AG08396 (cell line): ENCODE measurements at regions not wholly inside any gene's neighbourhood (a gene's known extent, or its start where the extent isn't known, plus 50 kb on each side); places are given as distances from the start of the nearest gene placed in this dataset.
"Not testable (repeated sequence)": the region's sequence is repeated elsewhere in the genome, so short reads cannot be mapped to it uniquely, and the experiment has no call there.

Source experiments
- DNase-seq: peaks from one replicate; pipeline ENCODE4 v3.0.0; 2012; ENCODE audit warnings: low spot score, mixed read lengths

DNA sequence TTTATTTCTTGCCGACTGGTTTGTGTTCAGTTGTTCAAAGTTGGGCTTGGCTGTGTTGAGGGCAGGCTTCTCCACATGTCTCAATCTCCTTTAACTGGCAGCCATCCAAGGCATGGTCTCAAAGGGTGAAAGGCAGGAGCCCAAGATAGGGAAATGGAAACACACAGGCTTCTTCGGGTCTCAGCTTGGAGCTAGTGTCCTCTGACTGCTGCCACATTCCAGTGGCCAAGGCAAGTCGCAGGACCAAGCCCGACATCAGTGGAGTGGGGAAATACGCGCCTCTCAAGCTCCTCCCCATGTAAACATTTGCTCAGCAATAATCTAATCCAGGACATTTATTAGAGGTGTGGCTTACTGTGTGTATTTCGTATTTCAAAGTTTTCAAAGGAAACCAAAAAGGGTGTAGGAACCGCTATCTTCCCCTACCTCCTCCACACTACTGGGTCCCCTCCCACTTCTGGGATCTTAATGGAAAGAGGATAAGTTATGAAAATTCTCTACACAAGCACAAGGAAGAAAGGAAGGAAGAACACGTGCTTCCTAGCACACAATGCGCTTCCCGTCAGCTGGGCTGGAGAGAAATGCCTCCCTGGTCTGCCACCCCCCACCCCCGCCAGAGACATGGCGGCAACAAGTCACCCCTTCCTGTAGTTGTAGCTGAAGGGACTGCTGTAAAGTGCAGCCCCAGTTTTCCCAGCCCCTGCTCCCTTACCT, 181.7 kb downstream of the FAM43A start:
- DNase-seq: no peak

DNA sequence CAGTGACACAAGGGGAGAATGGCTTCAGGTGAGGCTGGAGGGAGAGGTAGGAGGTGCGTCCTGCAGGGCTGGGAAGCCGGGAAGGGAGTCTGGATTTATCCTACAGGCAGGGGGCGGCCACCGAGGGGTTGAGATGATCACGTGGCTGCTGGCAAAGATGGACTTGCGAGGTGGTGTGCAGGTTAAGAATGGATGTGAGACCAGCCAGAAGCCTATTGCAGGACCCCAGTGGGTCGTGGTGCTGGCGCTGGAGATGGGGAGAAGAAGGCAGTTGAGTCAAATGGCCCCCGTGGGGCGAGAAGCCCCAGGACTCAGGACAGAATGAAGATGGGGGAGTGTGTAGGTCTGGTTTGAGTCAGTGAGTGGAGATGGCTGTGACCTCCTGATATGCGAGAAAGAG, 183.1 kb downstream of the FAM43A start:
- no peak for DNase-seq

DNA sequence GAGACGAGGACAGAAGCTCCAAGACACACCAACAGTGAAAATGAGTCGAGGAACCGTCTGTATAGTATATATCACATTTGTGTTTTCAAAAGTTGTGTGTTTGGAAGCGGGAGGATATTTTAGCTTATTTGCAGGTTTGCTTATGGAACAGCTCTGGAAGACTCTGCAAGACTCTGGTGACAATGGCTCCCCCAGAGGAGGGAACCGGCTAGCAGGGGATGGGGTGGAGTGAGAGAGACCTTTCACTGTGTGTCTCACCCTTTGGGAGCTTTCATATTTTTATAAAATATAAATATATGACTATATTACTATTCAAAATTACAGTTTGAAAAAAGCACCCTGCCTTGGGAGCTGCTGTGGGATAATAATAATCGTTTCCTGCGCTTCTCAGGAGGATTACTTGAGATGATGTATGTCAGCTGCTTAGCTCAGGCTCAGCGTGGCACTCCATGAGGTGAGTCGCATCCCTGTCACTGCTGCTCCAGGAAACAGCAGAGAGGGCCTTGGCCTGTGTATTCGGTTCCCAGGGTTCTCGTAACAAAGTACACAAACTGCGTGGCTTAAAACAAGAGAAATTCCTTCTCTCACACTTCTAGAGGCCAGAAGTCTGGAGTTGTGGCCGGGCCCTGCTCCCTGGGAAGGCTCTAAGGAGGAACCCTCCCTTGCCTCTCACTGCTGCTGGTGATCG, 183.9 kb downstream of the FAM43A start:
- DNase-seq: peak; percentile 48

DNA sequence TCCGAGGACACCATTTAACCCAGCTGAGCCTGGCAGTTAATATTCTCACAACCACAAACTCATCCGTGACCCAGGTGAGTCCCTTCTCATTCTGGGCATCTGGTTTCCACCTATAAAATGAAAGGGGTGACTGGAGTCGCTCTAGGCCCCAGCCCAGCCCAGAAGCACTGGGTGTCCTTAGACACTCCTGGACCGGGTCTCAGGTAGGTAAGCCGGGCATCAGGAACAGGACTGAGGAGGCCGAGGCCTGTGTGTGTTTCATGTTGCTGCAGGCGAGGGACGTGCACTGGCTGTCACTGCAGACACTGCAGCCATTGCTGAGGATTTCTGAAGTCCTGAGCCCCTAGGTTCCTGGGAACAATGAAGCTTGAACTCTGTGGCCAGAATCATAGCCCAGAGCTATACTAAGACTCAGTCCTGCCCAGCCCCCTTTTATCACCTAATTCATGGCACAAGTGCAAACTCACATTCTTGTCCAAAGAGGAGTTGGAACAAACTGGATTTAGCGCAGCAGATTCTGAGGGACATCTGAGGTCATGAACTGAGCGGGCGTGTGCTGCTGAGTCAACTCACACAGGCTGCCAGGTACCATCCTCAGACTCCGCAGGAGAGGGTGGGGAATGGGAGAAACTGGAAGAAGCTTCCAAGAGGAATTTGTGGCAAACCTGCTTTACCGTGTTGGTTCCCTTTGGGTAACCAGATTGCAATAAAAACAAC, 184.9 kb downstream of the FAM43A start:
- no peak for DNase-seq

DNA sequence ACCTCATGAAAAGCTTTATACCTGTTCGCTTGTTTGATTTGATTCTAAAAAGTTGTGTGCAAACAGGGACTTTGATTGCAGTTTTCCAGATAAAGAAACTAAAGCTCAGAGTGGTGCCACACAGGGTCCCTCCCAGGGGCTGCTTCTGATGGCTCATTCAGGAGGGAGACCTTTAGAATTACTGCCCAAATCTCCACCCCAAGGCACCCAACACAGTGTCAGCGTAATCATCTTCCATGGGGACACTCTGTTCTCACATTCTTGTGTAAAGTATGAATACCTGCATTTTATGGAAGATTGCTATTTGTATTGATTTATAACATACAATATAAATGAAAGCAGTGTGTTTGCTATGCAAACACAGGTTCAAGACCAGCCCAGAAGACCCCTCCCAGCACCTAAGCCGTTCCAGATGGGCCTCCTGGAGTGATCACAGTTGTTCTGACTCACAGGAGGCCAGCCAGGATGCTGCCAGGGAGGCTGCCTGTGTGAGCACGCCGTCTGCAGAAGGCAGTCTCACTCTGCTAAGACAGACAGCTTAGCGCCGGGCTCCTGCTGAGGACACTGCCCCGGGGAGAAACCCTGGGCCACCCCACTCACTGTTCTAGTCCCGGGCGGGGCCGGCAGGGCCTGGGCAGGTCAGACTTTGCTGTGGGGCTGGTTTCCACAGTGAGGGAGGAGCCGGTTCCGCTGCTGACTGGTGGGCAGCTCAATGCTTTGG, 185.6 kb downstream of the FAM43A start:
- peak; percentile 80 for DNase-seq

DNA sequence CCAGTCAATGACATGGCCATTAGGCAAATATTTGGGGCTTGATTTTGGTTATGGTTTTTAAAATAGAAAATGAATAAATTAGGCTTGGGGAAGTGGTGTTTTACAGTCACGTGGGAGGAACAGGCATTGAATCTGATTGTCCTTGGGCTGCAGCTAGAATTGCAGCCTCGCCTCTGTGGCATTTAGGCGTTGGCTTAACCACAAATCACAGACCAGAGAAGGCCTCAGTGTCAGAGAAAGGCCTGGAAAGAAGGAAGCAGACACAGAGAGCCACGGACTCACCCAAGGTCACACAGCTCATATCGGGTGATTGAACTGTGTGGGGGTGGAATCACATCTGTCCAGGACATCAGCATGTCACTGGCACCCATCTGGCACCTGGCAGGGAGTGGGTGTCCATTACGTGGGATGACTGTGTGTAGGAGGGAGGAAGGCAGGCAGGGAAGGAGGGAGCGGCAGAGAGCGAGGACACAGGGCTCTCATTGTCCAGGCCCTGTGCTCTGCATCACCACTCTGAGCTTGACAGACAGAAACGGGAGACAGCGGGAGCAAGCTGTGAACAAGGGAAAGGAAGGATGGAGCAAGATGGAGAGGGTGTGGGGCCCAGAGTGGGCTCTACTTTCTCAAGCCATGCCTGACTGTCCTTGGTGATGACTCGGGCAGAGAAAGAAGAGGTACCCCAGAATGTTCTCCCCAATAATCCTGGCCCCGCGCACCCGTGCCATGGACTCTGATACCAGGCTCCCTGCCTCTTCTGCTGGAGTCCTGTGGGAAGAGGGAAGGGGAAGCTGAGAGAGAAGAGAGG, 186.4 kb downstream of the FAM43A start:
- DNase-seq: peak; percentile 44

DNA sequence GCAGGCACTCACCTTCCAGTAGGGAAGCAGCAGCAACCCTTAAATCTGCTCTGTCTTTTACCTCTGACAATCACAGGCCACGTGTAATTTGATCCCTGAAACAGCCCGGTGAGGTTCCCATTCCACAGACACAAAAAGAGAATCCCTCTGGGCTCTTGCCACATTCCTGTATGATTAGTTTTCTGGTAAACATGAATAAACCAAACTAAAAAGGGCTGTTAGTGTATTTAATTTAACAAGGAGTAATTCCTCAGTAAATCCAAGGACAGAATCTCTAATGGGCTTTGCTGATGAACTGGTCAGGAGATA, 186.9 kb downstream of the FAM43A start:
- DNase-seq: peak; percentile 62

DNA sequence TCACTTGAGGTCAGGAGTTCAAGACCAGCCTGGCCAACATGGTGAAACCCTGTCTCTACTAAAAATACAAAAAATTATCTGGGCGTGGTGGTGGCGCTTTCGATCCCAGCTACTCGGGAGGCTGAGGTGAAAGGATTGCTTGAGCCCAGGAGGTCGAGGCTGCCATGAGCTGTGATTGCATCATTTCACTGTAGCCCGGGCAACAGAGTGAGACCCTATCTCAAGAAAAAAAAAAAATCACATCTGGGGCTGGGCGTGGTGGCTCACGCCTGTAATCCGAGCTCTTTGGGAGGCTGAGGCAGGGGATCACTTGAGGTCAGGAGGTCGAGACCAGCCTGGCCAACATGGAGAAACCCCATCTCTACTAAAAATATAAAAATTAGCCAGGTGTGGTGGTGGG, 187.8 kb downstream of the FAM43A start:
- DNase-seq: not testable (repeated sequence)

DNA sequence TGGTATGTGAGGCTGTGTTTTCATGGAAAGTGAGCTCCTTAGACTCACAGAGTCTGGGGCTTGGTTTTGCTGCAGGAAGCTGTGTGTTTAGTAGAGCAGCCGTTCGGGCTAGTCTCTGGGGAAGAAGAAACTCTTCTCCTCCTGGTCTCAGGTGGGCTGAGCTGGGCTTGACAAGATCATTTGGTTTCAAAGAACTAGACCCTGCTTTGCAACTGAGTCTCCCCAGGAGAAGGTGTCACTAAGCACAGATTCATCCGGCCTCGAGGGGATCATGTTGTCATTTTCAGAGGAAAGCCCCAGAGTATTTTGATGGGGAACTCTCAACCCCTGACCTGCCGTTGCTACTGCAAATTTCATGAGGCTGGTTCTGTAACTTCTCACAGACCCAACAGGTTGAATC, 188.5 kb downstream of the FAM43A start:
- DNase-seq: no peak

DNA sequence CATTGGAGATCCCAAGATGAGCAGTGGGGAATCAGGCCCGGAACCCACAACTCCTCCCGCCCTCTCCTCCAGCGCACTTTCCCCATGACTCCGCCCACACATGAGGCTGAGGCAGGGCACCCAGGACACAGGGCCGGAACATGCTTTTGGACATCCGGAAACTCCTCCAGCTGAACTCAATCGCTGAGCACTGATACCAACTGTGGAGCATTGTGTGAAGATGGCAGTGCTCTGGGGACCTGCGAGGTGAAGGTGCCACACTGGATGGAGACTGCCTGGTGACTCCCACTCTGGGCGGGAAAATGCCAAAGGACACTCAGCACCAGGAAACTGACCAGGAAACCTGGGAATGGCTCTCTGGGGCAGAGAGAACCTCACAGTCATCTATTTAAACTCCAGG, 189.1 kb downstream of the FAM43A start:
- no peak for DNase-seq

DNA sequence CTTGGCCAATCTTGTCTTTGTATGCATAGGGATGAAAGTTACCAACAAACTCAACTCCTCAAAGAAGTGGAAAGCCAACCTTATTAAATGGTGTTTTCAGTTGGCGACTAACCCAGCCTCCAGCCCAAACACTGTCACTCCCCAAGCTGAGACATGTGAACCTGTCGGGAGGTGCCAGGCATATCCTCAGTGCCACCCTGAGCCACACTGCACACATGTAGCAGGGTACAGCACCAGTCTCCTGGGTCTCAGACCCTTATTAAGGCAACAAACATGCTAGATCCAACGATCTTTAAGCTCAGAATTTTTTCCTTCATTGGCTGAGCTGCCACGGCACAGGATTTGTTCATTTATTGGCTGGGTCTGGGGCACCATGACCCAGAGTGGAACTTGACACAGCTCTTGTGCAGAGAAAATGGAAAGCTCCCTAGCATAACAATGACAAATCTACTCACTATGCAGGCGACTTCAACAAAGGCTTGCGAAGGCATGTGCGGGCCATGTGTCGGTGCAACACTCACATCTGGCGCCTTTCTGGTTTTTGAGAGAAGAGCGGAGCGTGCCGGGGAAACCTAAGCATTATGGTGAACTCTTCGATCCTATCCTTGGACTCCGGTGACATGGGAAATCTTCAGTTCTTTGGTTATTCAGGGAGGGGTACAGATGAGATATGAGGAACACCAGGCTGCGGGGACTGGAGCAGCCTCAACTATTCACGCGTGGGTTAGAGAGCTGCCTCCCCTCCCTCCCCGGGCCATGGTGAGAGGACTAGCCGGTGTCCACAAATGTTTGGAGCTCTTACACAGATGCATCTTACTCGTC, 190.1 kb downstream of the FAM43A start:
- DNase-seq: no peak

DNA sequence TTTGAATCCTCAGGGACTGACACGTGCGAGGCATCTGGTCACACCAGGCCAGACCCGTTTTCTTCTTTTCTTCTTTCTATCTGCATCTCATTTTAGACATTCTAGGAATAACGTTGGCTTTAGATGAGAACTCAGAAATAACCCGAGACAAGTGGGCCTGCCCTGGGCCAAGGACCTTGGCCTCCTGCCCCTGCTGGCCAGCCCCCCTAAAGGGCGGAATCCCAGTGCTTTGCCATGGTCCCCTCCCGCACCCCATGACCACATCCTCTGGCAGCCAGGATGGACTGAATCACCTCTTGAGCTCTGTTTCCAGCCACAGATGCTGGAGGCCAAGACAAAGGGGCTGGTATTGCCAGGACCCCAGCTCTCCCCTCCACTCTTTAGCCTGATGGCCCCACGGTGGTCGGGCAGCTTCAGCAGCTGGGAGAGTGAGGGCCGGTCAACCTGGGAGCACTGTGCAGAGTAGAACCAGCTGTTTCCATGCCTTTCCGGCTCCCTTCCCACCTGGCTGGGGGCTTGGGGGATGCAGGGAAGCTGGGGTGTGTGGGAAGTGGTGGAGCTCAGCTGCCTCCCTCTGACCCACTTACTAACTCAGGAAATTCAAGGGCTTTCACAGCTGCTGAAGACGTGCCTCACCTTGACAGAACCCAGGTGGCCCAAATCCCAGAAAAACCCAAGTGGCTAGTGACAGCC, 190.9 kb downstream of the FAM43A start:
- DNase-seq: no peak

DNA sequence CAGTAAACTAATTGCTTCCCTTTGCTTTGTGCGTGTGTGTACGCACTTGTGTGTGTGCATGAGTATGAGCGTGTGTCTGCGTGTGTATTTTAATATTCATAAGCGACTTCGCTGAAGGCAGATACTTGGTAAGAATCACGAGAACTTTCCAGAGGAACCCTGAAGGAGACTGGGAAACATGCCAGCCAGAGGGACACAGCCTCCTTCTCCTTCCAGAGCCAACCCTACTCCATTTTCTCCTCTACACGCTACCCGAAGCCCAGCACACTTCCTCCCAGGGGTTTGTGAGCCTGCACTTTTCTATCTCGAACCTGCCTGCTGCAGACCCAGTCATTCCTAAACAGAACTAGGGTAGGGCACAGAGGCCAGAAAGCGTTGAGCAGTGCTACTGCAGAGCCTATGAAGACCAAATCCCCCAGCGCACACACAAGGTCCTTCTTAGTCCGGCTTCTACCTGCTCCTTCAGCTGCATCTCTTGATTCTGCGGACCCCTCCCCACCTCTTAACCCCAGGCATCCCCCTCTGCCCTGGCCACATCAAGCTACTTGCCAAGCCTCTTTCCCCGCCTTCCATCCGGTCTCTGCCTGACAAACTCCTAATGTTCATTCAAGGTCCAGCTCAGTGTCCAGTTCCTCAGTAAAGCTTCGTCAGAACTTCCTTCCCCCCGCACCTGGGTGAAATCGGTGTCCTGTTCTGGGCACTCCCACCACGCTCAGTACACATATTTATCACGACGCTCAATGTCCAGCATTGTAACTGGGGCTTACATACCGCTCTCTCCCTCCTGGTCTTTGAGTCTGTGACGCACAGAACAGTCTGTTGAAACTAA, 191.8 kb downstream of the FAM43A start:
- DNase-seq: no peak

DNA sequence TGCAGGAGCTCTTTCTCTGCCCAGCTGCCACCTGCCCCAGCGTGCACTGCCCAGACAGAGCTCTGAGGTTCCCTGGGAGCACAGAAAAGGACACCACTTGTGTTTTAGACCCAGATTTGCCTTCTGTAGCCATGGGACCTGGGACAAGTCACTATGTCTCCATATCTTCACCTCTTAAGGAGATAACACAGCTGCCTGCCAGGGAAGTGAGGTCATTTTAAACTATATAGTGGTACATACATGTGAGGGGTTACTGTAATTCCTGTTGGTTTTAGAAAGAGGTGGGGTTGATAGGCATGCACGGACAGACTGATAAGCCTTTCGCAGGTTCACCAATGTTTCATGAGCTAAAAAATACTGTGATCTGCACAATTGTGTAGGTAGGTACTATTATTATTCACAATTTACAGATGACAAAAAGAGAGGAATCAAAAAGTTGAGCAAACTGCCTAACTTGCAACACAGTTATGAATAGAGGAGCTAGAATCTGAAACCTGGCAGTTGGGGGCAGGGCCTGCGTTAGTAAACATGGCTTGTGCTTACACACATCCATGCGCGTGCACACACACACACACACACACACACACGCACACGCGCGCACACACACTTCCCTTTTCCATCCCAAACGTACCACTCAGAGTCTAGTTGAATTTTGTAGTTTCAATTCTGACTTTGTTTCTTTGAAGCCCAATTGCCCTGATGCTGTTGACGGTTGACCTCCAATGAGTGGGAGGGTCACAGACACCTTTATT, 193.6 kb downstream of the FAM43A start:
- DNase-seq: no peak

DNA sequence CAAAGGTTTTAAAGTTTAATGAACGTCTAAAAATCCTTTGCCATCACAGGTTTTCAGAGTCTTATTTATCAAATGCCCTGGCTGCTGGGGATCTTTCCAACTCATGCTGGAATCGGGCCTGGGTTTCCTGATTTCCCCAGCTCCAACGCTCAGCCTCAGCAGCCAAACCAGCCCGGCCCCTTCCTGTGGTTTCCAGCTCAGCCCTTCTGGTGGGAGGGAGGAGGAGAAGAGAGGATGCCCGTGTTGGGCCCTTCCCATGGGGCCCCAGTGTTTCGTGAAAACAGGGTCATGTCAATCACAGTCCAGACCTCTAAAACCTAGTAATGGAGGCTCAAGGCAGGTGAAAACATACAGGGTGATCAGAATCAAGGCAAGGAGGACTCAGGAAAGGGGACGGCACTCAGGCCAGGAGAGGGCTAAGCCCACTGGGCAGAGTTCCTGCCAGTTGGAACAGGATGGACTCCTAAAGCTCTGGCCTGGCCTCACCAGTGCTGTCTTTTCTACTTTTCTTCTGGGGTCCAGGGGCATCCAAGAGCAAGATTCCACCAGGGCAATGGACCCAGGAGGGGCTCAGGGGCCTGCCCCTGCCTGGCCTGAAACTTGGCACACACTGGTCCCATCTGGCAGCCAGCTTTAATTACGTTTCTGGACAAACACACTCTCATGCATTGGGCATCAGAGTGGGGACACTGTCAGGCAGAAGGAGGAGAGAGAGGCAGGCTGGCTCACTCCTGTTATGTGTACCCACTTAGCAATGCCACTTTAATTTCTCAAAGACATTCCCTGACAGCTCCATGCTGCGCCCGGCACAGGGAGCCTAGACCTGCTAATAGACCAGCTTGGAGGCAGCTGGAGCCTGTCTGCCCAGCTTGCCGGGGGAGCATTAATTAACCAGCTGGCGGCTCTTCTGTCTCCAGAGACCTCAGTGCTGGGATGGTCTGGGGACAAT, 194.6 kb downstream of the FAM43A start:
- no peak for DNase-seq

DNA sequence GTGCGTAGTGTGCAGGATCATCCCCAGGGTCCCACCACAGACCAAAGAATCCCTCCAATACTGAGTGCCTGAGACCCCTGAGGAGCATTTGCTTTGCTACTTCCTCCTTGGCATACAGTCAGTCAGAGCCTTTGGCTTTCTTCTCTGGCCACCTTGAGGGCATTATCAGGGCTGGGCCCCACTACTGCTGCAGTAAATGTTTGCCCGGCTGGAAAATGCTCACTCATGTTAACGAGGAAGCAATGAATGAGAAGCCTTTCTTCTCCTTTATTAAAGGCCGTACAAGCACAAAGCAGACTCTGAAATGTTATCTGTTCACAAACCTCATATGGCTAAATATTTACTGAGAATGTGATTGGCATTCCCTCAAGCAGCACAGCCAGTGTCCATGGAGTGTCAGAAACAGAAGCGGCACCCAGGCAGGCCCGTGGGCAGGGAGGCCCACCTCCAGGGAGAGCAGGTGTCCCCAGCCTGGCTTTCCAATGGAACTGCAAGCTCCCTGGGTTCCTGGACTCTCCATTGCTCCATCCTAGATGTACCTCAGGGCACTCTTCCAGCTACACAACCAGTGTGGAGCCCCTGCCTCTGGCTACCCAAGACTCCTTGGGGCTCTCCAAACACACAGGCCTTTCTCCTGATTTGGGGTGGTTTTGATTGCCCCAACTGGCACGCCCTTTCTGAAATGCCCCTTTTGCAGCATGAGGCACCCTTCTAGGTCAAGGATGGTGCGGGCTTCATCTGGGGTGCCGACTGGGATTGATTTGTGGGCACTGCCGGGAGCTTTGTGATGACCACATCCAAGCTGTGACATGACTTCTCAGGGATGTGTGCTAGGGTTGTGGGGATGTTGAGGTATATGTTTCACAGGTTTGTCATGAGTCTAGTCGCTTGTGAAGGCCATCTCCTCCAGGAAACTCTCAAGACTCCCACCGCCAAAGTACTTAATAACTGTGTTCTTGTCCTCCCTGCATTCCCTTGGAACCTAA, 195.6 kb downstream of the FAM43A start:
- DNase-seq: no peak
